NT2/D1 (cell line): ENCODE measurements at regions not wholly inside any gene's neighbourhood (a gene's known extent, or its start where the extent isn't known, plus 50 kb on each side); places are given as distances from the start of the nearest gene placed in this dataset.

ENCODE experiments used
- DNase-seq: peaks from one replicate; pipeline ENCODE4 v3.0.0-alpha.2; 2011; ENCODE audit warnings: low read depth, low spot score
- H3K27me3 ChIP-seq: 2 replicates; pipeline ENCODE4 v1.6.0; 2011; ENCODE audit warnings: mild to moderate bottlenecking; ENCODE audit not compliant: insufficient read length, insufficient read depth
- H3K36me3 ChIP-seq: 2 replicates; pipeline ENCODE4 v1.6.1; 2011; ENCODE audit warnings: mild to moderate bottlenecking, low read length, mixed read lengths; ENCODE audit not compliant: insufficient read depth, insufficient read length
- H3K4me1 ChIP-seq: 2 replicates; pipeline ENCODE4 v1.5.1; 2011; ENCODE audit not compliant: insufficient read depth, insufficient read length
- H3K4me3 ChIP-seq: 2 replicates; pipeline ENCODE4 v1.5.1; 2011; ENCODE audit warnings: low read depth; ENCODE audit not compliant: insufficient read length
- H3K9ac ChIP-seq: 2 replicates; pipeline ENCODE4 v1.6.0; 2011; ENCODE audit warnings: low read depth; ENCODE audit not compliant: insufficient read length
- H3K9me3 ChIP-seq: 2 replicates; pipeline ENCODE4 v1.5.1; 2011; ENCODE audit warnings: mild to moderate bottlenecking, low read length; ENCODE audit not compliant: insufficient read depth
- SUZ12 ChIP-seq: IDR thresholded peaks from 2 replicates; pipeline ENCODE4 v1.6.1; 2011; ENCODE audit not compliant: insufficient read length, insufficient read depth; ENCODE audit errors: extremely low read depth
- YY1 ChIP-seq: IDR thresholded peaks from 2 replicates; pipeline ENCODE4 v1.6.1; 2011; ENCODE audit not compliant: insufficient read length, insufficient read depth
- ZNF274 ChIP-seq: IDR thresholded peaks from 2 replicates; pipeline ENCODE4 v1.6.1; 2011; ENCODE audit warnings: mild to moderate bottlenecking, low read depth, low read length

- Histone ChIP-seq H3K27me3 (no peaks in the 10 kb centered on the region), H3K9ac (no peak overlapping the region), H3K9me3 (no peaks in the 10 kb centered on the region), H3K36me3 (no peaks in the 10 kb centered on the region), H3K4me1 (peaks cover 7% of the 10 kb centered on the region), H3K4me3 (no peak overlapping the region)
- no peak for TF ChIP-seq SUZ12
- TF ChIP-seq YY1, result no peak
- no peak for TF ChIP-seq ZNF274
- DNase-seq, result no peak
These were observed 403.4 kb upstream of the B3GAT1 start for GRCh38 chr11:134815404-134815803.

GRCh38 chr11:134807997-134808396 lies 396.0 kb upstream of the B3GAT1 start:
- no peak for DNase-seq
- no peak overlapping the region for H3K9ac ChIP-seq
- no peak for TF ChIP-seq ZNF274
- TF ChIP-seq SUZ12, result no peak
- TF ChIP-seq YY1, result no peak
- H3K4me3 ChIP-seq, result no peak overlapping the region
- no peaks in the 10 kb centered on the region for H3K27me3 ChIP-seq
- no peaks in the 10 kb centered on the region for H3K36me3 ChIP-seq
- H3K4me1 ChIP-seq, result no peaks in the 10 kb centered on the region
- no peaks in the 10 kb centered on the region for H3K9me3 ChIP-seq

- TF ChIP-seq ZNF274 (no peak), SUZ12 (no peak)
- Histone ChIP-seq H3K36me3 (no peaks in the 10 kb centered on the region), H3K4me1 (no peaks in the 10 kb centered on the region), H3K4me3 (no peak overlapping the region), H3K27me3 (no peaks in the 10 kb centered on the region), H3K9me3 (no peaks in the 10 kb centered on the region), H3K9ac (no peak overlapping the region)
- DNase-seq, result no peak
These were observed 390.6 kb upstream of the B3GAT1 start for GRCh38 chr11:134802598-134802997.

- Histone ChIP-seq H3K4me3 (no peak overlapping the region), H3K9me3 (no peaks in the 10 kb centered on the region), H3K27me3 (no peaks in the 10 kb centered on the region), H3K4me1 (no peaks in the 10 kb centered on the region), H3K9ac (no peak overlapping the region), H3K36me3 (no peaks in the 10 kb centered on the region)
- DNase-seq, result peak; percentile 23
- TF ChIP-seq YY1 (no peak), SUZ12 (no peak), ZNF274 (no peak)
These were observed 390.1 kb upstream of the B3GAT1 start for GRCh38 chr11:134802116-134802515.

- H3K27me3 ChIP-seq, result no peaks in the 10 kb centered on the region
- DNase-seq, result no peak
- no peaks in the 10 kb centered on the region for H3K36me3 ChIP-seq
- no peak for TF ChIP-seq SUZ12
- no peak for TF ChIP-seq YY1
- TF ChIP-seq ZNF274, result no peak
- H3K4me3 ChIP-seq, result no peak overlapping the region
- no peak overlapping the region for H3K9ac ChIP-seq
- H3K9me3 ChIP-seq, result no peaks in the 10 kb centered on the region
- H3K4me1 ChIP-seq, result no peaks in the 10 kb centered on the region
These were observed 389.5 kb upstream of the B3GAT1 start for GRCh38 chr11:134801570-134801969.

- DNase-seq, result no peak
- Histone ChIP-seq H3K27me3 (no peaks in the 10 kb centered on the region), H3K36me3 (no peaks in the 10 kb centered on the region), H3K4me3 (no peak overlapping the region), H3K9ac (no peak overlapping the region), H3K9me3 (no peaks in the 10 kb centered on the region), H3K4me1 (no peaks in the 10 kb centered on the region)
- no peak for TF ChIP-seq YY1
- TF ChIP-seq SUZ12, result no peak
- no peak for TF ChIP-seq ZNF274
These were observed 388.8 kb upstream of the B3GAT1 start for GRCh38 chr11:134800826-134801225.

- no peak overlapping the region for H3K9ac ChIP-seq
- no peaks in the 10 kb centered on the region for H3K36me3 ChIP-seq
- no peaks in the 10 kb centered on the region for H3K9me3 ChIP-seq
- TF ChIP-seq SUZ12, result no peak
- no peak for TF ChIP-seq YY1
- TF ChIP-seq ZNF274, result no peak
- H3K27me3 ChIP-seq, result no peaks in the 10 kb centered on the region
- no peaks in the 10 kb centered on the region for H3K4me1 ChIP-seq
- H3K4me3 ChIP-seq, result no peak overlapping the region
- DNase-seq, result no peak
These were observed 388.1 kb upstream of the B3GAT1 start for GRCh38 chr11:134800130-134800529.

GRCh38 chr11:134799386-134799785 lies 387.3 kb upstream of the B3GAT1 start:
- Histone ChIP-seq H3K4me1 (no peaks in the 10 kb centered on the region), H3K9ac (no peak overlapping the region), H3K9me3 (no peaks in the 10 kb centered on the region), H3K36me3 (no peaks in the 10 kb centered on the region), H3K4me3 (no peak overlapping the region), H3K27me3 (no peaks in the 10 kb centered on the region)
- no peak for DNase-seq
- TF ChIP-seq YY1 (no peak), SUZ12 (no peak), ZNF274 (no peak)
